GM21529 (cell line): ENCODE measurements at regions not wholly inside any gene's neighbourhood (a gene's known extent, or its start where the extent isn't known, plus 50 kb on each side); places are given as distances from the start of the nearest gene placed in this dataset.

ENCODE experiments used
- ATAC-seq: cut with Tn5 transposase; IDR thresholded peaks from one replicate; pipeline ENCODE4 v1.9.1; 2021; ENCODE audit not compliant: unreplicated experiment

DNA sequence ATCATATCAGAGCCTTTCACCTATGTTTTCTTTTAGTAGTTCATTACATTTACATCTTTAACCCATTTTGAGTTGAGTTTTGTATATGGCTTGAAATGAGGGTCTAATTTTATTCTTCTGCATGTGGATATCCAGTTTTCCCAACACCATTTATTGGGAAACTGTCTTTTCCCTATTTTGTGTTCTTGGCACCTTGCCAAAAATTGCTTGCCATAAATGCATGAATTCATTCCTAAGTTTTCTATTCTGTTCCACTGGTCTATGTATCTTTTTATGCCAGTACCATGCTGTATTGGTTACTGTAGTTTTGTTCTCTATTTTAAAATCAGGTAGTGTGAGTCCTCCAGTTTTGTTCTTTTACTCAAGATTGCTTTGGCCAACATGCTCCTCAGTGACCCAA lies 144.0 kb upstream of the OBI1 start:
- no peak for ATAC-seq

DNA sequence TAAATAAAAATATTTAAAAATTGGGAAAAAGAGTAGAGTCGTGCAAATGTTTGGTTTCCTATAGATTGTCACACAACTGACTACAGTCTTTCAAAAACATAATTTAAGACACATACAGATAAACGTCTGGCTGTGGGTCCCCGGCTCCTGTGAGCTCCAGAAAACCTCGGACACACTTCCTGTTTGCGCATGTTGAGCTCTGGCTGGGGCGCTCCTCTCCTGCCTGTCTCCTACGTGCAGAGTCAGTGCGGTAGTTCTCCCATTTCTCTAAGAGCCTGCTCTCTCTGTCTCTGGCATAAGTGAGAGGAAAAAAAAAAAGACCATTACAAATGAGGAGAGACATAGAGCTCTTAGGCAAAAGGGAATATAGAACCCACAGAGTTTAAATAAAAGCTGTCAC lies 128.2 kb upstream of the OBI1 start:
- no peak for ATAC-seq

DNA sequence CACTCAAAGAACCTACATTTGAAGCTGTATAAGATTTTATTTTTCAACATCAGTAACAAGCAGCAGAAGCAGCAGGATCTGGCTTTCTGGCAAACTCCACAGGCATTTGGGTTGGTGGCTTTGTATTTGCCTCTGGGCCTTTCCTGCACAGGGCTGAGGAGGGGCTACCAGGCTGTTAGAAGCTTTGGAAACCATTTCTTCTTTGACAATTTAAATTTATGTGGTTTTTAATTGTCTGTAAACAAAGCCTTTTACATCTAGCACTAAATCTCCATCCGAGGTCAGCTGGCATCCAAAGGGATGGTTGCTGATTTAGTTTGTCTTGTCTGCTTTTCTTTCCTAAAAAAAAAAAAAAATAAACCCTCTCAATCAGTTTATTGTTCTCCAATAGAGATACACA lies 127.5 kb upstream of the OBI1 start:
- no peak for ATAC-seq

- no peak for ATAC-seq
Observed at GRCh38 chr13:78785764-78786163, 126.8 kb upstream of the OBI1 start.

DNA sequence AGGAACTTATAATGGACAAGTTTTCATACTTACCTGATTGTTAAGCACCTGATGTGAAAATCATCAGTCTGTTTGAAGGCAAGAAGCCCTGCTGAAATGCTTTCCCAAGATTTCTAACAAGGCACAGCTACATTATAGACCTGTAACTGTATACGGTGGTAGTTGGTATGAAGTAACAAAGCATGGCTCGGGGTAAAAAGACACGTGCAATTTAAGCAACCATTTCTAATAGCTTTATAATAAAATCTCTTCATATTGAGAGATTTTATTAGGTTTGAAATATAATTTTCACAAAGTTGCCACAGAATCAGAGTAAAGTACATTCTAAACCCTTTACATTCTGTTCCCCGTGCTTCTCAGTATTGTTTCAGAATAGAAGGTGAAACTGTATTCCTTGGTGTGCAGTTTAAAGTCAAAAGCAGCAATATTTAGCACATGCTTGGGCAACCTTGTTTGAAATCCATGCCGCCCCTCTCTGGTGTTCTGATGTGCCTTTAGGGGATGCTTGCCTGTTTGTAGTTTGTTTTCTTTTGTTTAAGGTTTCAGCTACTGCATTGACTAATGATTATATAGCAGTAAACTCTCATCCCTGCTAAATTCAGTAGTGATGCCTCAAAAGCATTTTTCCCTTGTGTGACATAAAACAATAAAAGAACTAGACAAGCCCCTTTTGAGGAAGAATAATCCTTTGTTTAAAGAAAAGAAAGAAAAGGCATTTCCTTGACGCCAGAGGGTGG lies 125.2 kb upstream of the OBI1 start:
- no peak for ATAC-seq

DNA sequence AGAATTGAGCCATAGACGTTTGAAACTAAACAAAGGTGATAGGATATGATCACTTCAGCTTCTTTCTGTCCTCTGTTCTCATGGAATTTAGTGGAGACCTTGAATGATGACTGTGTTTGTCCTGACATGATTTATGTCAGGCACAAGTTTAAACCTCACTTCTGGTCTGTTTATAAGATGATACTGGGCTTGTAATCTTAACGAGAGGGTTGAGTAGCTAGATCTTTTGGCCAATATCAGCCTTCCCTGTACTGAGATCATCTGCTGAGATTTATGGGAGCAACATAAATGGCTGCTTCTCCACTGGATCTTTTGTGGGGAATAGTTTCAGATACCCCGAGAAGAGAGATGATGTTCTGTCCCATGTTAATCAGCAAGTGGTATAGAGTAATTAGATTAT lies 121.8 kb upstream of the OBI1 start:
- no peak for ATAC-seq

GRCh38 chr13:78779608-78780007 lies 120.7 kb upstream of the OBI1 start:
- no peak for ATAC-seq

GRCh38 chr13:78777976-78778375 lies 119.0 kb upstream of the OBI1 start:
- no peak for ATAC-seq

DNA sequence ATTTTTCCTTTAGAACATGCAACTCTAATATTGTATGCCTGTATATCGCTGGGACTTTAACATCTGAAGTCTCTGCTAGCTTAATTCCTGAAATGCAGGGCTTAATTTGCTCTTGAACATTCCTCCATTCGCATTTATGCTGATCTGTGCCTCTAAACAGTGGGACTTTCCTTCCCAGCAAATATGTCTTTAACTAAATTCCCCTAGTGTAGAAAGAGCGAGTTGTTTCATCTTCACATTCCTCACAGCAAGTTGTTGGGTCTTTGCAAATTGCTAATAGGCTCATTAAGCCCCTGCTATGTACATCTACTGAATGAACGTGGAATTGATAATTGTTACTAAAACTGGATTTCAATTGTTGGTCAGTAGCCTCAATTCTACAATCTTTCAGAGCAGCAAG lies 118.4 kb upstream of the OBI1 start:
- no peak for ATAC-seq

GRCh38 chr13:78772933-78773332 lies 114.0 kb upstream of the OBI1 start:
- no peak for ATAC-seq

DNA sequence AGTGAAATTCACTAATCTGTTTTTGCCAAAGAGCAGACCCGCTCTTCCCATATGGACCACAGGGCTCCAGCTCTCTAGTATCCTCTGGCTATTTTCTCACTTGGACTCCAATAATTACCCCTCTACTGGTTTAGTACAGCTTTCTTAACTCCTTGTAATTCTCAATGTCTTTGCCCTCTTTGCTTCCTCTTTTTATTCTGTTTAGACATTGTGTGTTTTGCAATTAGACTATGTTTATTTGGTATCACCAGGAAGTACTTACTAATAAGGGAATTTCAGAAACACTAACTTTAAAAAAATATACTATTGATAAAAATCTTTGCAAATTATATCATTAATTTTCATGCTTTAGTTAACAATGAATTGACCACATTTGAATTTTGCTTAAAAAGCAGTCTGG lies 111.6 kb upstream of the OBI1 start:
- no peak for ATAC-seq

DNA sequence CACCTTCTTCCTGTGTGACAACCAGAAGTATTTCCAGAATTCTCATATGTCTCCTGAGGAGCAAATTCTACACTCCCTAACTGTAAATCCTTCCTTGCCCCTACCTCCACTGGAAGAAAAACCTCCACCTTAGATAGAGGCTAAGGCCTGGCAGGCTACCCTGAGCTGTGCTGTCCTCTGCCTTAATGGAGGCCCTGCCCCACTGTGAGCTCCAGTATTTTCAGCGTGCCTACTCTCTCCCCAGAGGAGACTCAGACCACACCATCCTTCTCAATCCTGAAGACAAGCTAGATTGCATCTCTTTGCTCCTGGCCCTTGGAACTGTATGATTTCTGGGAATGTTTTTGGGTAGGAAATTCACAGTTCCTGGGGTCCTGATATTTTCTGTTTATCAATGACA lies 110.0 kb upstream of the OBI1 start:
- ATAC-seq = no peak

- ATAC-seq = no peak
Observed at GRCh38 chr13:78764665-78765064, 105.7 kb upstream of the OBI1 start.

GRCh38 chr13:78762825-78763224 lies 103.9 kb upstream of the OBI1 start:
- no peak for ATAC-seq

DNA sequence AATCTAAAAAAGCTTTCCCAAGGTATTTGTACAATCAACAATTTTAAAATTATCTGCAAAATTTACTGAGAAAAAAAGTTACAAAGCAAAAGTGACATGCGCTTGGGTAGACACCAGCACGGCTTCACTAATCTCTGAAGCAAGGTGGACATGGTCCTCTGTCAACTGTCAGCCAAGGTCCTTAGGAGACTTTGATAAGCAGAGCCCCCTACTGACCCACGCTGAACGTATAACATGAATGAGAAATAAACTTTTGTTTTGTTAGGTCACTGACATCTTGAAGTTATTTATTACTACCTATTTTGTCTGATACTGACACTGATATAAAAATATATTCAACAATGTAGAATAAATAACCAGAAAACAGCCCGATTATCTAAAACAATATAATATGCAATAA lies 100.7 kb upstream of the OBI1 start:
- no peak for ATAC-seq

DNA sequence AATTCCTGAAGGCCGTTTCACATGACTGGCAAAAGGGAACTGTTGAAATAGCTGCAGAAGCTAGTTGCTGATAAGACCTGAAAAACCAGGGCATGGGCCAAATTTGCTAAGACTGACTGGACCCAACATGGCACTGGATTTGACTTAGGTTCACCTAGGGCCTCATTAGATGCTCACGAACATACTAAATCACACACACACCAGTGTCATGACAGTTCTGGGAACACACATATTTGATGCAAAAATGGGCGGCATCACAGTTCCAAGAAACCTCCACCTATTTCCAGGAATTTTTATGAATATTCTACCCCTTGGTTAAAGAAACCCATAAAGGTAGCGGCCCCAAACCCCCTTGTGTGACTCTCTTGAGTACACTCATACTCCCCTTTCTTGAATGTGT lies 99.6 kb upstream of the OBI1 start:
- ATAC-seq = no peak

- ATAC-seq = no peak
Observed at GRCh38 chr13:78753435-78753834, 94.5 kb upstream of the OBI1 start.

- ATAC-seq = no peak
Observed at GRCh38 chr13:78750735-78751134, 91.8 kb upstream of the OBI1 start.

GRCh38 chr13:78743973-78744372 lies 85.0 kb upstream of the OBI1 start:
- ATAC-seq = no peak

GRCh38 chr13:78742659-78743058 lies 83.7 kb upstream of the OBI1 start:
- ATAC-seq = no peak

GRCh38 chr13:78736142-78736541 lies 77.2 kb upstream of the OBI1 start:
- ATAC-seq = no peak

GRCh38 chr13:78732445-78733017 lies 73.6 kb upstream of the OBI1 start:
- ATAC-seq = no peak

DNA sequence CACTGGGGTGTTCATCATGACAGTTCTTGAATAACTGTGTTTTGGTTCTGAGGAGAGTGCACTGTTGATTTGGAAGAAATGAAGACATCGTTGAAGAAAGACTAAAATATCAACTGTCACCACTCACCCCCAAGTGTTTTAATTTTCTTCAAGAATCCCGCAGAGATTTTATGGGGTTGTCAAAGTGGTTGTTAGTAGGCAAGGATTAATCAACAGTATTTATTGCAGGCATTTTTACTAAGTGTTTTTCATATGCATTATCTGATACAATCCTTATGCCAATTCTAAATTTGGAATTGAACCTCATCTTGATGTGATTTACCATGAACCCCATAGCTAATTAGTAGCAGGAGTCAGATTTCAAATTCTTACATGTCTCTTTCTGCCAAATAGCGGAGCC lies 63.7 kb upstream of the OBI1 start:
- ATAC-seq = no peak
